Sigmoid colon (tissue), 6 donors: ENCODE measurements at regions not wholly inside any gene's neighbourhood (a gene's known extent, or its start where the extent isn't known, plus 50 kb on each side); places are given as distances from the start of the nearest gene placed in this dataset.

ENCODE experiments used
- DNase-seq: peaks from one replicate; pipeline ENCODE4 v3.0.0-alpha.2; 2019
- H3K27ac ChIP-seq, 4 donors: fragments of 200-600 bp; sonication (generic); one replicate each; pipeline ENCODE4 v1.5.1; 2016 to 2019; ENCODE audit warnings: mild to moderate bottlenecking in 1 of 4
- H3K27me3 ChIP-seq, 3 donors: fragments of 200-600 bp; sonication (generic); one replicate each; pipeline ENCODE4 v1.5.1; 2019; ENCODE audit warnings: mild to moderate bottlenecking in 1 of 3
- H3K36me3 ChIP-seq, 4 donors: fragments of 200-600 bp; sonication (generic); one replicate each; pipeline ENCODE4 v1.5.1; 2016 to 2019
- H3K4me1 ChIP-seq, 4 donors: fragments of 200-600 bp; sonication (generic); one replicate each; pipeline ENCODE4 v1.5.1; 2017 to 2019
- H3K4me3 ChIP-seq, 4 donors: fragments of 200-600 bp; sonication (generic); one replicate each; pipeline ENCODE4 v1.5.1; 2017 to 2019; ENCODE audit warnings: mild to moderate bottlenecking in 2 of 4, moderate library complexity in 1 of 4
- H3K9me3 ChIP-seq, 4 donors: fragments of 200-600 bp in 3 of 4; sonication (generic) in 3 of 4; one replicate each; pipeline versions ENCODE4 v1.5.1 to v1.6.1; 2013 to 2019
- EP300 ChIP-seq, 4 donors: sonication (generic); formaldehyde crosslinking; IDR thresholded peaks; one replicate each; pipeline ENCODE4 v1.6.1; 2017; ENCODE audit warnings: antibody characterized with exemption in 4 of 4
- POLR2A ChIP-seq, 2 donors: fragments of 450-650 bp; IDR thresholded peaks; one replicate each; pipeline ENCODE4 v1.6.1; 2016; ENCODE audit warnings: antibody characterized with exemption in 2 of 2, mild to moderate bottlenecking in 2 of 2, moderate library complexity in 2 of 2
- POLR2AphosphoS5 ChIP-seq, 4 donors: sonication (generic); formaldehyde crosslinking; IDR thresholded peaks; one replicate each; pipeline ENCODE4 v1.6.1; 2017; ENCODE audit warnings: antibody characterized with exemption in 4 of 4
- WGBS, 2 donors: extraction: QIAGEN DNeasy Blood & Tissue Kit; methylation state at CpG; one replicate each; pipeline ENCODE4 v1.1.7; 2013; 5-methylcytosine and 5-hydroxymethylcytosine counted together
- intact Hi-C: fragments of 100-400 bp; cut with DNase I; formaldehyde crosslinking; loops from one replicate; pipeline ENCODE4 v1.15.1; 2023
- TF ChIP-seq, protein P1 (sequence below), 4 experiments: fragments of 450-650 bp in 3 of 4; fragments of 200-600 bp in 1 of 4; IDR thresholded peaks; one replicate each; pipeline ENCODE4 v1.5.1; 2016 to 2019; ENCODE audit warnings: antibody characterized with exemption in 4 of 4, mild to moderate bottlenecking in 3 of 4, moderate library complexity in 2 of 4
- donor health status: healthy with polysubstance abuse.
- donor health status: healthy.

GRCh38 chr6:51099201-51099600 lies 280.5 kb downstream of the TFAP2B start:
- Histone ChIP-seq H3K36me3 (no peaks in the 10 kb centered on the region), H3K4me3 (no peak overlapping the region), H3K27me3 (no peaks in the 10 kb centered on the region), H3K4me1 (no peaks in the 10 kb centered on the region), H3K27ac (no peak overlapping the region), H3K9me3 (no peaks in the 10 kb centered on the region)
- DNase-seq = no peak
- TF ChIP-seq POLR2A (IDR thresholded peaks at IDR 0.05) = no peak
- TF ChIP-seq POLR2AphosphoS5 (IDR thresholded peaks at IDR 0.05) = no peak
- TF ChIP-seq EP300 (IDR thresholded peaks at IDR 0.05) = no peak
- TF ChIP-seq, protein P1, sequence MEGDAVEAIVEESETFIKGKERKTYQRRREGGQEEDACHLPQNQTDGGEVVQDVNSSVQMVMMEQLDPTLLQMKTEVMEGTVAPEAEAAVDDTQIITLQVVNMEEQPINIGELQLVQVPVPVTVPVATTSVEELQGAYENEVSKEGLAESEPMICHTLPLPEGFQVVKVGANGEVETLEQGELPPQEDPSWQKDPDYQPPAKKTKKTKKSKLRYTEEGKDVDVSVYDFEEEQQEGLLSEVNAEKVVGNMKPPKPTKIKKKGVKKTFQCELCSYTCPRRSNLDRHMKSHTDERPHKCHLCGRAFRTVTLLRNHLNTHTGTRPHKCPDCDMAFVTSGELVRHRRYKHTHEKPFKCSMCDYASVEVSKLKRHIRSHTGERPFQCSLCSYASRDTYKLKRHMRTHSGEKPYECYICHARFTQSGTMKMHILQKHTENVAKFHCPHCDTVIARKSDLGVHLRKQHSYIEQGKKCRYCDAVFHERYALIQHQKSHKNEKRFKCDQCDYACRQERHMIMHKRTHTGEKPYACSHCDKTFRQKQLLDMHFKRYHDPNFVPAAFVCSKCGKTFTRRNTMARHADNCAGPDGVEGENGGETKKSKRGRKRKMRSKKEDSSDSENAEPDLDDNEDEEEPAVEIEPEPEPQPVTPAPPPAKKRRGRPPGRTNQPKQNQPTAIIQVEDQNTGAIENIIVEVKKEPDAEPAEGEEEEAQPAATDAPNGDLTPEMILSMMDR (IDR thresholded peaks at IDR 0.05) = no peak
- intact Hi-C loops = no loop called here
- WGBS, 2 donors = 92 to 94% methylated on average over 2 of the region's 2 CpGs

DNA sequence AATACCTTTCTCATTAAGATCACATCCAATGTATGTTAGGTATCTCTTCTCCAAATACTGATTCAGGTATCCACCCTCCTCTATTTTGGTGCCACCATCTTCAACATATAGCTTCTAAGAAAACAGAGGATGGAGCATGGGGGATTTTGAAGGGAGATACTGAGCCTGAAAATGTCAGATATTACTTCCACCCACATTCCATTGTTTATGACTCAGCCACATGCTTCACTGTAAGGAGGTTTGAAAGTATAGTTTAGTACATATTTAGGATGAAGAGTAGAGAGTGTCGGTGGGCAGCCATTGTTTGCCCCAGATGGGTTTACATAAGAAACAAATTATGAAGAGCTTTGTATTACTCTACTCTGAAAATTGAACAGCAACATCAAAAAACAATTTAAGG lies 286.7 kb downstream of the TFAP2B start:
- DNase-seq = no peak
- TF ChIP-seq POLR2AphosphoS5 (IDR thresholded peaks at IDR 0.05) (no peak), EP300 (IDR thresholded peaks at IDR 0.05) (no peak)
- TF ChIP-seq, protein P1 (IDR thresholded peaks at IDR 0.05) = no peak
- Histone ChIP-seq H3K4me3 (no peak overlapping the region), H3K4me1 (no peaks in the 10 kb centered on the region), H3K9me3 (no peaks in the 10 kb centered on the region), H3K27ac (no peak overlapping the region), H3K27me3 (no peaks in the 10 kb centered on the region), H3K36me3 (no peaks in the 10 kb centered on the region)
- intact Hi-C loops = no loop called here
- WGBS, 2 donors = 86 to 90% methylated on average over 1 of the region's 1 CpG

DNA sequence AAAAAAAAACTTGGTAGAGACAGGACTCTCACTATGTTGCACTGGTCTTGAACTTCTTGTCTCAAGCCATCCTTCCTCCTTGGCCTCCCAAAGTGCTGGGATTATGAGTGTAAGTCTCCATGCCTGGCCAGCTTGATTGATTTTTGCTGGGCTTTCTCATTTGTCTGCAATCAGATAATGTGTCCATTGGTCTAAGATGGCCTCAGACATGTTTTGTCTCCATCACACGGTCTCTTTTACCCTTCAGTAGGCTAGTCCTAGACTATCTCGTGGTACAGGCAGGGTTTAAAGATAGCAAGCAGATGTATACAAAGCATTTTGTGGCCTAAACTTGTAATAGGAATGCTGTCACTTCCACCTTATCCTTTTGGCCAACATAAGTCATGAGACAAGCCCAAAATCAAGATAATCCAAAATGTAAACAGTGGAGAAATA lies 289.1 kb downstream of the TFAP2B start:
- no peaks in the 10 kb centered on the region for H3K4me1 ChIP-seq
- WGBS, 2 donors = 67 to 78% methylated on average over 2 of the region's 2 CpGs
- intact Hi-C loops = no loop called here
- no peak for DNase-seq
- no peaks in the 10 kb centered on the region for H3K27me3 ChIP-seq
- H3K27ac ChIP-seq = no peak overlapping the region
- no peak overlapping the region for H3K4me3 ChIP-seq
- no peaks in the 10 kb centered on the region for H3K36me3 ChIP-seq
- TF ChIP-seq EP300 (IDR thresholded peaks at IDR 0.05) (no peak), POLR2A (IDR thresholded peaks at IDR 0.05) (no peak), POLR2AphosphoS5 (IDR thresholded peaks at IDR 0.05) (no peak)
- TF ChIP-seq, protein P1 (IDR thresholded peaks at IDR 0.05) = no peak
- no peaks in the 10 kb centered on the region for H3K9me3 ChIP-seq

DNA sequence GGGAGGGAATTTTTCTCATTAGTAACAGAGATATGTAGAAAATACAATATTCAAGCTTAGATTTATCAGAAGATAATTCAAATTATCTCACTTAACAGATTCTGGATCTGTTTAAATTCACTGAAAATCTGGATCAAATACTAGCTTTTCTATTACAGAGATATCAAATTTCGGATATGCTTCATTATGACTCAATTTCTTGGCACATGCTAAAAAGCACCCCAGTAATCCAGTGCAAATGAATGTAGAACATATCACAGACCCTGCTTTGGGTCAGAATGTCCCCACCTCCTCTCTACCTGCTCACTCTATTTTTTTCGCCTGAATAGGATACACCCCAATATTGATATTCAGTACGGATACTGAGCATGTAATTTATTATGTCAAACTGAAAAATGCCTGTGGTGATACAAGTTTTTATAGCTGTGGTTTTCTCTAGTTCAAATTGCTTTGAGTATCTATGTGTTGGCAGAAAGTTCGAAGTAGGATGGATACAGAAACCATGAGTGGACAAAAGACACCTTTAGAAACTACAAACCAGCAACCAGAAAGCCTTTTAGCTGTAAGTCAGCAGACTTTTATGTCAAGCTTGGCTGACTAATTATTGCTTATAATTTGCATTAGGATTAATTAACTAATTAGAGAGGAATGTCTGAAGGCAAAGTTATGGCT lies 290.0 kb downstream of the TFAP2B start:
- Histone ChIP-seq H3K9me3 (no peaks in the 10 kb centered on the region), H3K4me3 (no peak overlapping the region), H3K36me3 (no peaks in the 10 kb centered on the region), H3K4me1 (no peaks in the 10 kb centered on the region), H3K27ac (no peak overlapping the region), H3K27me3 (no peaks in the 10 kb centered on the region)
- no peak for DNase-seq
- 89 to 90% methylated on average over 4 of the region's 4 CpGs for WGBS, 2 donors
- TF ChIP-seq, protein P1 (IDR thresholded peaks at IDR 0.05) = no peak
- TF ChIP-seq POLR2A (IDR thresholded peaks at IDR 0.05) (no peak), EP300 (IDR thresholded peaks at IDR 0.05) (no peak), POLR2AphosphoS5 (IDR thresholded peaks at IDR 0.05) (no peak)
- intact Hi-C loops = no loop called here

DNA sequence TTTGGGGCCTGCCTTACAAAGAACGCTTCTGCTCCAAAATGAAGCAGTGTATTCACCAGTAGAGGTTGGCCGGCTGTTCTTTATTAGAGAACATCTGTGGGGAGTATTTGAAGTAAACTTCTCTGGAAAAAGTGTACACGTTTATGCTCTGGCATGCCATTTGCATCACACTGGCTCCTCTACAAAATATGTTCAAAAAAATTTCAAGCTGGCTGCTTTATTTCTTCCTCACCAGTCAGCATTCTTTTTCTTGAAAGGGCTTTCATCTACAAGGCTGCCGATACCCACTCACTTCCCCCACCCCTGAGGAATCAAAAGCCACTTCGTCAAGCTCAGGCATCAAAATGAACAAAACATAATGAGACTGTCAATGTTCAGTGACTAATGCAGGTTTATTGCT lies 294.1 kb downstream of the TFAP2B start:
- DNase-seq = no peak
- 72 to 77% methylated on average over 5 of the region's 5 CpGs for WGBS, 2 donors
- H3K36me3 ChIP-seq = no peaks in the 10 kb centered on the region
- H3K4me3 ChIP-seq = no peak overlapping the region
- no peaks in the 10 kb centered on the region for H3K27me3 ChIP-seq
- H3K4me1 ChIP-seq = no peaks in the 10 kb centered on the region
- no peaks in the 10 kb centered on the region for H3K9me3 ChIP-seq
- no peak for TF ChIP-seq POLR2AphosphoS5 (IDR thresholded peaks at IDR 0.05)
- no peak for TF ChIP-seq EP300 (IDR thresholded peaks at IDR 0.05)
- TF ChIP-seq POLR2A (IDR thresholded peaks at IDR 0.05) = no peak
- TF ChIP-seq, protein P1 (IDR thresholded peaks at IDR 0.05) = no peak
- no peak overlapping the region for H3K27ac ChIP-seq
- intact Hi-C loops = no loop called here
